ENCODE measurements at regions not wholly inside any gene's neighbourhood (a gene's known extent, or its start where the extent isn't known, plus 50 kb on each side); places are given as distances from the start of the nearest gene placed in this dataset.

DNA sequence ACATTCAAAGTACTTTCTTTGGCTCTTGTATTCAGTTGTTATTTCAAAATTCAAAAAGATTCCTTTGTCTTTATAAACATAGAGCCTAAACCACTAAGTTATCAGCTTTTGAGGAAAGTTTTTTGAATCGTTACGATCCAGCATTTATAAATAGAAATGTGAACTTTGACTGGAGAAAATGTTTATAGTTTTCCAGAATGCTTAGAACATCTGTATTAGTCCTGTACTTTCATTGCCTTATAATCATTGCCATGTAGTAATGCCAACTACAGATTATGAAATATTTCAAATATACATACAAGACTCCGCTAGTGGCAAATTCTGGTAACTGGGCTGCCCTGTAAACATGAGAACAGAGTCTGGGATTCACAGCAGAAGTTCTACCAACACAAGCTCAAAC lies 191.3 kb upstream of the PRKCQ start:
- H3K36me3 Mint-ChIP-seq (ENCODE audit: low read depth) = no peaks in the 10 kb centered on the region
- intact Hi-C loops (cut with micrococcal nuclease) = no loop called here

DNA sequence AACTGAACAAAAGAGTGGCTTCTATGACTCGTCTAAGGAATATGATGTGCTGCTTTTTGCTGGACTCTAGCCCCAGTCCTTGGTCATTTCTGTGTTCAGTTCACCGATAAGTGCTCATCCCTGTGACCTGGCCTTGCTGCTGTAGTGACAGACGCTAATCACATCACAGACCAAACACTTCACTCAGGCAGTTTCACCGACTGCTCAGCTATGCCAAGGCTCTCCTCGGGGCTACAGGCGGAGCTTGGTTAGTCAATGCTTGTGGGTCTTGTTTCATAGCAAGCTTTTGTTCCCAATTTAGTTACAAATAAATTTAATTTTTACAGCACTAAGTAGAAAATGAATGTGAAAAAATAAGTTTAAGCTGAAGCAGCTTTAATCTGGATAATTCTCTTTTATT lies 190.8 kb upstream of the PRKCQ start:
- Mint-ChIP-seq H3K27ac (no peak overlapping the region), H3K9me3 (peaks cover 22% of the 10 kb centered on the region), H3K4me3 (no peak overlapping the region), H3K4me1 (ENCODE audit: low read depth) (no peaks in the 10 kb centered on the region), H3K27me3 (peaks cover 9% of the 10 kb centered on the region), H3K36me3 (ENCODE audit: low read depth) (no peaks in the 10 kb centered on the region)
- intact Hi-C loops (cut with micrococcal nuclease) = no loop called here

More for the DNA sequence above, 191.3 kb upstream of the PRKCQ start:
- H3K9me3 Mint-ChIP-seq = peaks cover 22% of the 10 kb centered on the region
- H3K4me1 Mint-ChIP-seq (ENCODE audit: low read depth) = no peaks in the 10 kb centered on the region
- peaks cover 12% of the 10 kb centered on the region for H3K27me3 Mint-ChIP-seq
- no peak overlapping the region for H3K27ac Mint-ChIP-seq
- H3K4me3 Mint-ChIP-seq = no peak overlapping the region

DNA sequence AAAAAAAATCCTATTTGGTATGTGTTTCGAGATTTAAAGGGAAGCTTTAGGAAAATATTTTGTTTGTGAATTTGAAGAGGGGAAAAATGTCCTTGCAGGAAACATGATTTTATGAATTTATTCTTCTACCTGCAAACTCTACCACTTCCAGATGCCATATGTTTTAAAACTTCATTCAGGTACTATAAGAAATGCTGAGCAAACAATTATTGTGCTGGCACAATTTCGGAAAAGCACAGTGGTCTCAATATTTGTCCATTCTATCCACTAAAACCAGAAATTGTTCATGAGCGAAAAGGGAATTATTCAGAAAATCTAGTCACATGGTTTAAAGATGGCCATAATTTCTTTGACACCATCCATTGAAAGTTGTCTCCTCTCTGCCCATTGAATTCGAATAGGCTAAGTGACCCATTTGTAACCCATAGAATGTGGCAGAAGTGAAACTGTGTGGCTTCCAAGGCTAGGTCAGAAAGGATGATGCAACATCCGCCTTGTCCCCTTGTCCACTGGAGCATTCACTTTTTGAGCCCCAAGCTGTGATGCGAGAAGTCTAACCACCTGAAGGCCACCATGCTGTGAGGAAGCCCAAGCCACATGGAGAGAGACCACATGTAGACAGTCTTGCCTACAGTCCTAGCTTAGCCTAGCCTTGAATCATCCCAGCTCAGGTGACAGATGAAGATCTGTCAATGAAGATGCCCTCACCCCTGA lies 189.8 kb upstream of the PRKCQ start:
- H3K9me3 Mint-ChIP-seq = peaks cover 22% of the 10 kb centered on the region
- H3K27me3 Mint-ChIP-seq = peaks cover 2% of the 10 kb centered on the region
- H3K4me3 Mint-ChIP-seq = no peak overlapping the region
- intact Hi-C loops (cut with micrococcal nuclease) = no loop called here
- no peak overlapping the region for H3K27ac Mint-ChIP-seq
- no peaks in the 10 kb centered on the region for H3K4me1 Mint-ChIP-seq (ENCODE audit: low read depth)
- H3K36me3 Mint-ChIP-seq (ENCODE audit: low read depth) = no peaks in the 10 kb centered on the region

GRCh38 chr10:6766131-6766801 lies 186.2 kb upstream of the PRKCQ start:
- peaks cover 6% of the 10 kb centered on the region for H3K27me3 Mint-ChIP-seq
- H3K9me3 Mint-ChIP-seq = peaks cover 12% of the 10 kb centered on the region
- H3K4me1 Mint-ChIP-seq (ENCODE audit: low read depth) = no peaks in the 10 kb centered on the region
- no peak overlapping the region for H3K27ac Mint-ChIP-seq
- no peak overlapping the region for H3K4me3 Mint-ChIP-seq
- no peaks in the 10 kb centered on the region for H3K36me3 Mint-ChIP-seq (ENCODE audit: low read depth)
- intact Hi-C loops (cut with micrococcal nuclease) = no loop called here

GRCh38 chr10:6763423-6763822 lies 183.3 kb upstream of the PRKCQ start:
- Mint-ChIP-seq H3K36me3 (ENCODE audit: low read depth) (no peaks in the 10 kb centered on the region), H3K9me3 (peaks cover 8% of the 10 kb centered on the region), H3K27ac (no peak overlapping the region), H3K27me3 (peaks cover 18% of the 10 kb centered on the region), H3K4me3 (no peak overlapping the region), H3K4me1 (ENCODE audit: low read depth) (no peaks in the 10 kb centered on the region)
- intact Hi-C loops (cut with micrococcal nuclease) = no loop called here

GRCh38 chr10:6763001-6763400 lies 182.9 kb upstream of the PRKCQ start:
- no peak overlapping the region for H3K27ac Mint-ChIP-seq
- H3K36me3 Mint-ChIP-seq (ENCODE audit: low read depth) = no peaks in the 10 kb centered on the region
- peaks cover 21% of the 10 kb centered on the region for H3K27me3 Mint-ChIP-seq
- intact Hi-C loops (cut with micrococcal nuclease) = no loop called here
- no peak overlapping the region for H3K4me3 Mint-ChIP-seq
- H3K4me1 Mint-ChIP-seq (ENCODE audit: low read depth) = no peaks in the 10 kb centered on the region
- H3K9me3 Mint-ChIP-seq = peaks cover 8% of the 10 kb centered on the region

DNA sequence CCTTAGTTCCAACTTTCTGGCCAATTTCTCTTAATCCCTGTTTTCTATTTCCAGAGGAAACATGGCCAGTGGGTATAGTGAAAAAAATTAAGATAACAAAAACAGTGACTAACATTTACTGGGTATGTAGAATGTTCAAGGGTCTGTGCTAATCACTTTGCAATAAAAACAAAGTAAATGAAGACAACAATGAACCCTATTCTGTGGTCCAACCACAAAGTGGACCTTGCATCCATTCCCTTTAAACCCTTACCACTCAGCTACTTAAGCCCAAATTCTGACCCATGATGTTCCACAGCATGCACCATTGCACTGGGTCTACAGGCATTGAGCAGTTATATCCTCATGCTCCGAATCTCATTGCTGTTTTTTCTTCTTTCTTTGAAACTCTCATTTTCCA lies 179.9 kb upstream of the PRKCQ start:
- Mint-ChIP-seq H3K9me3 (peaks cover 8% of the 10 kb centered on the region), H3K36me3 (ENCODE audit: low read depth) (no peaks in the 10 kb centered on the region), H3K27ac (no peak overlapping the region), H3K27me3 (peaks cover 36% of the 10 kb centered on the region), H3K4me3 (no peak overlapping the region), H3K4me1 (ENCODE audit: low read depth) (peaks cover 11% of the 10 kb centered on the region)
- intact Hi-C loops (cut with micrococcal nuclease) = no loop called here

- Mint-ChIP-seq H3K9me3 (peaks cover 8% of the 10 kb centered on the region), H3K4me1 (ENCODE audit: low read depth) (peaks cover 11% of the 10 kb centered on the region), H3K4me3 (no peak overlapping the region), H3K36me3 (ENCODE audit: low read depth) (no peaks in the 10 kb centered on the region), H3K27me3 (peaks cover 40% of the 10 kb centered on the region), H3K27ac (no peak overlapping the region)
- intact Hi-C loops (cut with micrococcal nuclease) = no loop called here
Observed at GRCh38 chr10:6757158-6757557, 177.1 kb upstream of the PRKCQ start.

- Mint-ChIP-seq H3K9me3 (peaks cover 8% of the 10 kb centered on the region), H3K36me3 (ENCODE audit: low read depth) (no peaks in the 10 kb centered on the region), H3K27ac (no peak overlapping the region), H3K4me3 (no peak overlapping the region), H3K4me1 (ENCODE audit: low read depth) (peaks cover 14% of the 10 kb centered on the region), H3K27me3 (peaks cover 40% of the 10 kb centered on the region)
- intact Hi-C loops (cut with micrococcal nuclease) = no loop called here
Observed at GRCh38 chr10:6756716-6757115, 176.6 kb upstream of the PRKCQ start.

DNA sequence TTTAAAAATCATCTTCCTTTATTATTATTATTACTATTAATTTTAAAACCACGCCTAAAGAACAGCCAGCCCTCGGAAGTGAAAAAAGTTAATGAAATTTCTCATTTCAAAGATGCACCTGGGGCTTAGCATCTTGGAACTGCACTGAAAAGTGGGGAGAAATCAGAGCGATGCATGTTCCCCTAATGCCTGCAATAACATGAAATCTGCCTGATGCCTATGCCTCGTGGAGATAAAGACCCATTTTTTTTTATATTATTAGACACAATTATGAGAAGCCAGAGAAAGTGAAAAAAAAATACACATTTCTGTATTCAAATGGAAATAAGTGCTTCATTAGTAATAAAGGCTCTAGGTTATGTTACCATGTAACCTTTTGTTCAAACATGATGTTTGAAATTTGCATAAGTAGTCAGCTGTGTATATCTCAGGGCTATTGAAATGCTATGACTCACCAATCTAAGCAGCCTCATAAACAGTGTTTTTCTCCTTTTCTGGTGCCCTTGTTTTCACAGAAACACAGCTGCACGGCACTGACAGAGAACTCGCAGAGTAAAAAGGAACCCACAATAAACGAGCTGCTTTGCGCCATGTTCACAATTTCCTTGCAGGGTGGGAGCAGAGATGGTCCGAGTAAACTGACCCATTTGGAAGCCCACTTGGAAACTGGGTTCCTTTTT lies 175.8 kb upstream of the PRKCQ start:
- H3K36me3 Mint-ChIP-seq (ENCODE audit: low read depth) = no peaks in the 10 kb centered on the region
- peaks cover 9% of the 10 kb centered on the region for H3K9me3 Mint-ChIP-seq
- H3K4me3 Mint-ChIP-seq = no peak overlapping the region
- peaks cover 42% of the 10 kb centered on the region for H3K27me3 Mint-ChIP-seq
- no peak overlapping the region for H3K27ac Mint-ChIP-seq
- H3K4me1 Mint-ChIP-seq (ENCODE audit: low read depth) = peaks cover 19% of the 10 kb centered on the region
- intact Hi-C loops (cut with micrococcal nuclease) = no loop called here

- intact Hi-C loops (cut with micrococcal nuclease) = no loop called here
- no peak overlapping the region for H3K4me3 Mint-ChIP-seq
- H3K4me1 Mint-ChIP-seq (ENCODE audit: low read depth) = peaks cover 19% of the 10 kb centered on the region
- H3K9me3 Mint-ChIP-seq = peaks cover 10% of the 10 kb centered on the region
- H3K27ac Mint-ChIP-seq = no peak overlapping the region
- H3K36me3 Mint-ChIP-seq (ENCODE audit: low read depth) = no peaks in the 10 kb centered on the region
- peaks cover 42% of the 10 kb centered on the region for H3K27me3 Mint-ChIP-seq
Observed at GRCh38 chr10:6753644-6754043, 173.6 kb upstream of the PRKCQ start.

DNA sequence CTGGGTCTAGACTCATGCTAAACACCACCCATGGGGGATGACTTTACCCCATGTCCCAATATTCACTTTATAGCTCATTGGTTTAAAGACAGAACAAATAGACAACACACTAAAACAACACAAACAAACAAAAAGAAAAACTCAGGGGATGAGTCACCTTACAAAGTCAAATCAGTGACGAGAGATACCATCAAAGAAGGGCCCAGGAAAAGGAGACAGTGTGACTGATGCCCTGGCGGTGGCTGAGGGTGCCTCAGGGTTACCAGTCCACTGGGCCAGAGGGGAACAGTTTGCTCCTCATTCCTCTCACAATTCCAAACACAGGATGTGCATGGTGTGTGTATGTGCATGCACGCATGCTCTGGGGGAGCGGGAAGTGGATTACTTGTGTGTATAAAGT lies 171.3 kb upstream of the PRKCQ start:
- Mint-ChIP-seq H3K36me3 (ENCODE audit: low read depth) (no peaks in the 10 kb centered on the region), H3K4me3 (no peak overlapping the region), H3K27ac (no peak overlapping the region), H3K4me1 (ENCODE audit: low read depth) (peaks cover 7% of the 10 kb centered on the region), H3K9me3 (peaks cover 10% of the 10 kb centered on the region), H3K27me3 (peaks cover 24% of the 10 kb centered on the region)
- intact Hi-C loops (cut with micrococcal nuclease) = no loop called here

- H3K4me3 Mint-ChIP-seq = no peak overlapping the region
- peaks cover 24% of the 10 kb centered on the region for H3K27me3 Mint-ChIP-seq
- no peak overlapping the region for H3K27ac Mint-ChIP-seq
- H3K36me3 Mint-ChIP-seq (ENCODE audit: low read depth) = no peaks in the 10 kb centered on the region
- H3K9me3 Mint-ChIP-seq = peaks cover 10% of the 10 kb centered on the region
- peaks cover 7% of the 10 kb centered on the region for H3K4me1 Mint-ChIP-seq (ENCODE audit: low read depth)
- intact Hi-C loops (cut with micrococcal nuclease) = no loop called here
Observed at GRCh38 chr10:6748981-6749635, 169.0 kb upstream of the PRKCQ start.

- H3K27ac Mint-ChIP-seq = no peak overlapping the region
- intact Hi-C loops (cut with micrococcal nuclease) = no loop called here
- peaks cover 17% of the 10 kb centered on the region for H3K27me3 Mint-ChIP-seq
- peaks cover 10% of the 10 kb centered on the region for H3K9me3 Mint-ChIP-seq
- H3K36me3 Mint-ChIP-seq (ENCODE audit: low read depth) = no peaks in the 10 kb centered on the region
- no peak overlapping the region for H3K4me3 Mint-ChIP-seq
- H3K4me1 Mint-ChIP-seq (ENCODE audit: low read depth) = peaks cover 15% of the 10 kb centered on the region
Observed at GRCh38 chr10:6748029-6748428, 168.0 kb upstream of the PRKCQ start.

Data from dendritic cell treated with granulocyte-macrophage colony-stimulating factor and Interleukin-4, amounts not matched to agents 40 ng/mL and 50 ng/mL, for 4 days (primary cell).